Breast epithelium (tissue), 3 donors: ENCODE measurements at regions not wholly inside any gene's neighbourhood (a gene's known extent, or its start where the extent isn't known, plus 50 kb on each side); places are given as distances from the start of the nearest gene placed in this dataset.

Experiments used
- CTCF ChIP-seq, 3 donors: fragments of 450-650 bp; IDR thresholded peaks; one replicate each; pipeline ENCODE4 v1.5.1; 2016 to 2017; ENCODE audit warnings: antibody characterized with exemption in 3 of 3, mild to moderate bottlenecking in 3 of 3, moderate library complexity in 3 of 3
- POLR2A ChIP-seq: fragments of 450-650 bp; IDR thresholded peaks from one replicate; pipeline ENCODE4 v1.6.1; 2016; ENCODE audit warnings: antibody characterized with exemption, mild to moderate bottlenecking, moderate library complexity
- POLR2AphosphoS5 ChIP-seq, 3 donors: sonication (generic); formaldehyde crosslinking; IDR thresholded peaks; one replicate each; pipeline ENCODE4 v1.6.1; 2017; ENCODE audit warnings: antibody characterized with exemption in 3 of 3

- TF ChIP-seq CTCF (IDR thresholded peaks at IDR 0.05): no peak
- TF ChIP-seq POLR2AphosphoS5 (IDR thresholded peaks at IDR 0.05): no peak
- no peak for TF ChIP-seq POLR2A
These were observed 206.4 kb upstream of the PELI2 start for GRCh38 chr14:55911776-55912175.
